GM19397 (cell line): ENCODE measurements at regions not wholly inside any gene's neighbourhood (a gene's known extent, or its start where the extent isn't known, plus 50 kb on each side); places are given as distances from the start of the nearest gene placed in this dataset.
"Not testable (repeated sequence)": the region's sequence is repeated elsewhere in the genome, so short reads cannot be mapped to it uniquely, and the experiment has no call there.

ENCODE experiments used
- ATAC-seq: cut with Tn5 transposase; IDR thresholded peaks from one replicate; pipeline ENCODE4 v1.9.1; 2021; ENCODE audit warnings: mild to moderate bottlenecking, moderate library complexity; ENCODE audit not compliant: unreplicated experiment

DNA sequence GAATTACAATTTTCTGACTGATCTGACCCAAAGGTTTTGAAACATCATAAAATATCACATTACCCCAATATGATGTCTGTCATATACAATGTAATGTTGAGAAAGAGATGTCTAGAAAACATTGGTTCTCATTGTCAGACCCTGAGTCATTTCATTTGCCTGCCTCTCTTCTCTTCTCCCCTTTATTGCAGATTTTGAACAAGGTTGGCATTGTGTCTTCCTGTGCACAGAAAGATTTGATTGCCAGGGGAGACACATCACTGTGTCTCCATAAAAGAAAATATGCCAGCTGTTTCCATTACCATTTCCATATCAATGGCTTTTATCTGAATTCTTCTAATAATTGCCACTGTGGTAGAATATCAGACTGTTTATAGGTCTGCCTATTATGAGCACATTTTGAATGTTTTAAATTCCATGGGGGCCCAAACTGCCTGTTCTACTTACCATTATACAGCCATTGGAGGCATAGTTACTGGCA is 65.6 kb downstream of the IFI44 start:
- no peak for ATAC-seq

DNA sequence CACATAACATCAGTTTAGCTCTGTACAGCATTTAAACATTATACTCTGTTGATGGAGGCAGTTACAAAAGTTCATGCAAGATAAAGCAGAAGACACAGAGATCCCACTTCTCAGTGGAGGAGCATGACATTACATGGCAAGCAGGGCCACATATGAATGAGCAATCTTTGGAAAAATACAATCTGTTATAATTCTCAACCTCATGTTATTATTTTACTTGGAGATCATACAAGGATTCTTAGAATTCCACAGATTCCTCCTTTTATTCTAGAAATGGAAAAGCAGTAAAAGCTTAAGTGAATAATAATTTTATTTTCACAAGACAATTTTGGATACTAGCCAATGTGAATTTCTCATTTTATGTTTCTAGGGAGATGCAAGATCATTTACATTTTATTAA is 66.6 kb downstream of the IFI44 start:
- no peak for ATAC-seq

DNA sequence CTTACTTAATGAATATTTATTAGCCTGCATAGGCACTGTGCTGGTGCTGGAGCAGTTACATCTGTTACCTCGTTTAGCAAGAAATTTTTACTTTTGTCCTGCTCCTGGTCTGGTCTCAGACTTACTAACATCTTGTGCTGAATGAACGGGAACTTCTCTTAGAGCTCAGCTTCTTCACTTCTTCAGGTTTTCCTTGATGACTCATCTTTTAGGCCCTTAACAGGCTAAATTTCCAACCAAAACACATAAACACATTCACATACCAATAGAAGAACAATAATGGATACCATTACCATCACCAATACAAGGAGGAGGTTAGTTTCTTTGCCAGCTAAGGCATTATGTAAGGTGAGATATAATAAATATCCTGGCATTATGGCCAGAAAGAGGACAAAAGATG is 68.9 kb downstream of the IFI44 start:
- ATAC-seq, result no peak

DNA sequence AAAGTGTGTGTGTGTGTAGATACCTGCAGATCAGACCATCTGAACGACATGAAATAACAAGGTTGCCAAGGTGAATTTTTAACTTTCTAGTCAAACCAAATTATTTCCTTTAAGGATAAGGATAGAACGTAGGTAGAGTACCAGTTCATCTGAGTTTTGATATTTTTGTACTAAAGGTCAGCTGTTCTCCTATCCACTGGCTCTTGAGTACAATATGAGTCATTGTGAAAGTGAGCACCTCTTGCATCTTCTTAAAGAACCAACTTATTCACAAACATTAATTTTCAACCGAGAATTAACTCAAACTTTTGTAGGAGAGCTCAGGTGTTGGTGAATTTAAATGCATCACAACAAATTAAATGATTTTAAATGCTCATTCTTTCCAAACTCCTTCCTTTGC is 71.5 kb downstream of the IFI44 start:
- no peak for ATAC-seq

DNA sequence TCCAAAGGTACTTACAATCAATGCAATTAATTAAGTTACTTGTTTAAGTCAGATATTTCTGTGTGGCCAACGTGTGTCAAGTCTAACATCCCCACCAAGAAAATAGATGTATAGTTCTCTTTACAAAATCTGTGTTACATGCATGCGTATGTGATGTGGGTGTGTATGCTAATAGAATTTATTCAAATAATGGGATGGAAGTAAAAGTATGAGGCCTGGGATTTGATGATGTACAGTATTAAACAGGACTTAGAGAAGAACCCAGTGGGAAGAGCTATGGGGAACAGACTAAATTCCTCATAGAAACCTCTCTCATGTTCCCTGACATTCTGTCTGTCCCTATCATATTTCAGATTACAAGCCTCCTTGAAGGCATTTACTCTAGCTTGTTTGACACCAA is 72.5 kb downstream of the IFI44 start:
- ATAC-seq, result no peak

DNA sequence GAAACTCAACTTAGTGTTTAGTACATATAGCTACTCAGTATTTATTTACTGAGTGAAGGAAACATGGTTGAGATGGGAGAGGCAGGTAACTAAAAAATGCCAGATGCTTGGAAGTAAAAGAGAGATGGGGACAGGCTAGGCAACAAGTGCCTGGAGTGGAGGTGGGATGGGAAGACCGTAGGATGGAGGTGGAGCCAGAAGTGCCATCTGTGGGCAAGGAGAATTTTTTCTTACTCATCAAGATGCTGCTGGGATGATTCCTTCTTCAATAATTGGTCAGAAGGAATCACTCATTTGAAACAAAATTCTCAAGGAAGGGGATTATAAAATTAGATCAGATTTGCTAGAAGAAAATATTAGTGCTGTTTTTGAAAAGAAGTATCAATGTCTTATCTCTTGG is 72.9 kb downstream of the IFI44 start:
- ATAC-seq, result no peak

DNA sequence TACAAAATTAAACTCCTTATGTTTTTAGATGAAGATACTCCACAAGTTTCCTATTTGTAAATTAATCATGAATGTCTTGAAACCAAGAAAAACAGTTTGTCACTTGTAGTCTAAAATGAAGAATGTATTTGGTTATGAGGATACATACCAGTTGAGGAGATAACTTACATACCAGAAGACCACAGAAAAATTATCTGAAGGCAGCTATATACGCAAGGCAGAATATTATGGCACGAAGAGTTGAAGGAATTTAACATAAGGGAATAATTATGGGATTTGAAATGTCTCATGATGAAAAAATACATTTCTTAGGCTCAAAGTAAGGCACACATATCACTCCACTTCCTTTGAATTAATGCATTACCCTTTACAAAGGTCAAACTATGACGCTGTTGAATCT is 73.3 kb downstream of the IFI44 start:
- no peak for ATAC-seq

DNA sequence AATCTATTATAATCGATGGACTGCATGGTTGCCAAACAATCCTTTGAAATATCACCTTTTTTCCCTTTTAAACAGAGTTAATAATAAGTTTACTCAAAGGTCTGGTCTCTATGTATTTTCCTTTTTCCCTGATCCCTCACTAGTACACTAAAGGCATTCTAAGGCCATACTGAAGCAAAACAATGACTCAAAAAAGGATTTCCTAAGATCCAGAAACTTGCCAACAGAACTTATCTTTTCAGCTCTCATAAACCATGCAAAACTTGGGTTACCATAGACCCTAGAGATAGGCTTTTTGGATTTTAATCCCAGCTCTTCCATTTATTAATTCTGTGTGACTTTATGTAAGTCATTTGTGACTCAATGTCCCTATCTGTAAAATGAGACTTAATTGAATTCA is 77.1 kb downstream of the IFI44 start:
- no peak for ATAC-seq

DNA sequence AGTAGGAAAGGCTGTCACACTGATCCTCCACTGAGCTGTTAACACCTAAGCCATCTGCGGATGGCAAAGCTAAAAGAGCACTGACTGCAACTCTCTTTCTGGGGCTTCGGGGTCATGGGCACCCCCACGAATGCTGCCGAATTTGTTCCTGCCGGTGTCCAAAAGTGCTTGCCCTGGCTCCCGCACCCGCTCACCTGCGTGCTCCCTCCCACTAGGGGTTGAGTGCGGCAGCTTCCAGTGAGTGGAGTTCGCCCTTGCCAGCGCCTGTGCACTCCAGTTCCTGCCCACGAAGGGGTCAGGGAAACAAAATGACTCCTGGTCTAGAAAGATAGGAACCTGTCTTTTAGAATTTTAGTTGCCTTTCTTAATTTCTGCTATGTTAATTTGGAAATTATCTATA is 78.7 kb downstream of the IFI44 start:
- ATAC-seq, result no peak

DNA sequence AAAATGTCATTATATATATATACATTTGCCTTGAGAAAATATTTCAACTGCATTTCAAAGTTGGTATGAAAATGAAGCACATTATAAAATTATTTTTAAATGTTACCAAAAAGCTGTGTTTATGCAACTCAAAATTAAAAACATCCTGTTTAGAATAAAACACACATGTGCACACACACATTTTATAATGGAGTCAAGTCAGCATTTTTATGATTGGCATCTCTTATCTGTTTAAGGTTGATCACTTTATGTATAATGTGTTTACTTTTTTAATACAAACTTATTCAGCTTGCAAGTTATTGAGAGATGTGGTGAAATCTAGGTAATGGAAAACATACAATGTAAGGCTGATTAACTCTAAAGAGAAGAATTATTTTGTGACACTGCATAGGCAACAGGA is 80.4 kb downstream of the IFI44 start:
- ATAC-seq, result no peak

DNA sequence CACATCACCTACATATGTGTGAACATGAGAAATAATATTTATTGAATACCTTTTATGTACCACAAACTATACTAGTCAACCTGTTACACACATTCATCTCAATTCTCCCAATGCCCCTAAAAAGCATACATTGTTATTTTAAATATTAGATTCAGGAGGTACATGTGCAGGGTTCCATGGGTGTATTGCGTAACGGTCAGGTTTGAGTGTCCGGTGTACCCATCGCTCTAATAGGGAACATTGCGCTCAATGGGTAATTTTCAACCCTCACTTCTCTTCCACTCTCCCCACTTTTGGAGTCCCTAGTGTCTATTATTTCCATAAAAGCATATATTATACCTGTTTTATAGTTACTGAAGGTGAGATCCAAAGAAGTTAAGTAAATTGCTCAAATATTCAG is 82.0 kb downstream of the IFI44 start:
- no peak for ATAC-seq

DNA sequence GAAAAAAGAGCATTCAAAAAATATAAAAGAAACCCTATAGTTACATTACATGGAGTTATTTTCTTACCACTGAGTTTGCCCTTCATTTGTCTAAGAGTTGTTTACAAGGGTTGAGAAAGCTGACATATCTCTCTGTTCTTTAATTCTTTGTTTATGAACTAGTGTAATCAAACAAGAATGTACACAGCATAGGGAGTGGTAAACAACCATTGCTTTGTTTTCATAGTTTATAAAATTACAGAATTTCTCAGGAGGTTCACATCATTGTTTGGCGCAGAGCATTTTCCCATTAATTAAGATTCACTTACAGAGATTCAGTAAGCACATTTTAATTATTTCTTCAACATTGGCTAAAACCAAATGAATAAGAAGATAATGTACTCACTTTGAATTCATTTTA is 87.6 kb downstream of the IFI44 start:
- no peak for ATAC-seq

DNA sequence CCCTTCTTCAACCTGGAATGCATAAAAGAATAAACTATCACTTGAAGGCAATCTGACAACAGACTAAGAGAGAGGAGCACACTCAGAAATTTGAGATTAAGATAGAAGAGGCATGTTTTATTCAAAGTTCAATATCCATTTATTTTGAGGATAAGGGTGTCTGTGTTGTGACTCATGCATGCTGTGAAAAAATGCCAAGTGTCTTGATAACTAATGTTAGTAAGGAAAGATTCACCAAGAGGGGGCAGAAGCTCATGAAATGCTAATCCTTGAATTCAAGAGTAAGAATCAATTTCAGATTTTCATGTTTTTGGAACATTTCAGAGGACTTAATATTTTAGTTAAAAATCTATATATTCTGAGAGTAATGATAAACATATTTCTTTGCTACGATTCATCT is 94.0 kb downstream of the IFI44 start:
- ATAC-seq, result no peak

DNA sequence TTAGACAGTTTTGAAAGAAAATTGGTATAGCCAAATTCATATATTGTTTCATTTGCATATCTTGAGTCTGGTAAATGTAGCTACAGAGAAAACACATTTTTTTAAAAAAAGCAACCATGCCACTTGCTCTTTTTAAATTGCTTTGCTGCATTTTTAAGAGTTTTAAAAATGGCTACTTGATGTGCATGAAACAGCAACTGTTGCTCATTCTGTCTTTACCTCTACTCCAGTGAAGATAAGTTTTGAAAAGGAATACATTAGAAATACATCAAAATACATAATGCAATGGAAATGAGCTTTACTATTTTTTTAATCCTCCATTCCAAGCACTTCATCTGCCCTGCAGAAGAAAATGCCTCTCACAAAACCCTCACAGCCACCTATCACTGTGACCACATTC is 95.5 kb downstream of the IFI44 start:
- no peak for ATAC-seq

DNA sequence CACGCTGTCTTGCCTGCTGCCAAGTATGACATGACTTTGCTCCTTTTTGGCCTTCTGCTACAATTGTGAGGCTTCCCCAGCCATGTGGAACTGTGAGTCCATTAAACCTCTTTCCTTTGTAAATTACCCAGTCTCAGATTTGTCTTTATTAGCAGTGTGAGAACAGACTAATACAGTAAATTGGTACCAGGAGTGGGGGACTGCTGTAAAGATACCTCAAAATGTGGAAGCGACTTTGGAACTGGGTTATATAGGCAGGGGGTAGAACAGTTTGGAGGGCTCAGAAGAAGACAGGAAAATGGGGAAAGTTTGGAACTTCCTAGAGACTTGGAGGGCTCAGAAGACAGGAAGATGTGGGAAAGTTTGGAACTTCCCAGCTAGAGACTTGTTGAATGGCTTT is 104.0 kb downstream of the IFI44 start:
- ATAC-seq, result not testable (repeated sequence)

DNA sequence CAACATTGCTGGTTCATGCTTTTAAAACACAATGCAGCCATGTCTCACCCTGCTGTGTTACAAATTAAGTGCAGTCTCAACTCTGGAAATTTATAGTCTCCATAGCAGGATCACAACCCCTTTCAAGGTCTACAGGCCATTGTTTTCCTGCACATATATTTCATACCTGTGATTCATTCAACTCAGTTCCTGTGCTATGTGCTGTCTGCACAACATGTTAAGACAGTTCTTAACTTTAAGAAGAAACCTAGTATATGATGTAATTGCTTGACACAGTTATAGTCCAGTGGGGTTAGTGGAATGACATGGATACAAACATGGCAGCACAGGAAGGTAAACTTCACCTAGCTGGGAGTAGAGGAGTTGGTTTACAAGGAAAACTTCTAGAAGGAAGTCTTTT is 106.4 kb downstream of the IFI44 start:
- ATAC-seq, result no peak

DNA sequence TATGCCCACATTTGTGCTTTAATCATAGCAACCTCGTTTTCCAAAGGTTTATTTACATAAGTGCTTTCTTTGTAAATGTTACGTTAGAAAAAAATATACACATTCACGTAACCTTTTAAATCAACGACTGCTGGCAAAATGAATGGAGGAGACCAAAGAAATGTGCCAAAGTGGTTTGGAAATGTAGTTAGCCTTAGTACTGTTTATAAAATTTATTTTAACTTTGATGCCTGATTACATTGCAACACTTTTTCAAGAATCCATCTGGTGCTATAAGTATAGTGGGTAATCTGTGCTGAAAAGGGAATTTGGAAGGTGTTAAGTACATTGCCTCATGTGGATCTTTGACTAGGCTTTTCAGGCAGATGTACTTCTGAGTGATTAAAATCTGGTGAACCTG is 108.9 kb downstream of the IFI44 start:
- no peak for ATAC-seq

DNA sequence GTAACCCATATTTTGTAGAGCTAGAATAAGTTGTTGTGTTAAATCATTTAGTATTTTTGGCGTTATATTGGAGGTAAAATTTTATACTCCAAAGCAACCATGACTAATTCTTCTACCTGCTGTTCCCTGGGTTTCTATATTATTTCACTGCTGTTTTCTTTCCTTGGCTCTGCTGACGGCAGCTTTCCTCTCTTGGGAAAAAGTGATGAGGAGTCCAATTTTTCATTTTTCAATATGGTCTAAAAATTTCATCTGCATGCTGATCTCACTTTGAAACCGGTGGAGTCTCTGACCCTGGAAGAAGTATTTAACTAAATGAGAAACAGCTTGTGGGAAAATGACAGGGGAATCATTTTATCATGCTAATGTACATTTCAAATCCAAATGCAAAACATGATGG is 110.2 kb downstream of the IFI44 start:
- no peak for ATAC-seq

DNA sequence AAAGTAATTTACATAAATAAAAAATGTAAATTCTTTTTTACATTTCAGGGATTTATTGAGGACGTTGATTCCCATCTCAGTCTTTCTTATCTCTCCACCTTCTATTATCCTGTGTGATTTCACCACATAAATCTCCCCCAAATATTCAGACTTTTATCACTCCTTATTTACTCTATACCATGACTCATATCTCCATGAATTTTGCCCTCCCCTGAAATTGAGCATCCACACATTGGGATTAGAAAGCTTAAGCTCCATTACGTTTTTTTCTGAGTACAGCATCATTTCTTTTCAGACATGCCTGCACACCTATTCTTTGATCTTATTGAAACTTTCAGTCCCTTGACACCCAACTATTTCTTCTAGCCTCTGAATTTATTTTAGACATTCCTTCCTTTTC is 111.2 kb downstream of the IFI44 start:
- ATAC-seq, result no peak

DNA sequence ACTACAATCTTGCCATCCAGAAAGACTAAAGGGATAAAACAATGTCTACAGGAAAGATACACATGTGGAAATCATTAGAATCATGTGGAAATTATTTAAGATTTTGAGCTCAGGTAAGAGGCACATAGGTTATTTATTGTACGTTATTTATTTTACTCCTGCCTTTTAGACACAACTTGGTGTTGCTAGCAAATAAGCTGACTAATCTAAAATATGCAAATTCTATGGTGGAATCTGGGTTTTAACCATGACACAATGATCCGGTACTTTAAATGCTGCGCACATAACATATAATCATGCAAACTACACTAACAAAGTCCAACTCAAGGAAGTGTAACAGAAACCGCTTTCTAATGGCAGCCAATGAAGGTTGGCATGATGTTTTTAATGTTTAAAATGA is 112.5 kb downstream of the IFI44 start:
- no peak for ATAC-seq

DNA sequence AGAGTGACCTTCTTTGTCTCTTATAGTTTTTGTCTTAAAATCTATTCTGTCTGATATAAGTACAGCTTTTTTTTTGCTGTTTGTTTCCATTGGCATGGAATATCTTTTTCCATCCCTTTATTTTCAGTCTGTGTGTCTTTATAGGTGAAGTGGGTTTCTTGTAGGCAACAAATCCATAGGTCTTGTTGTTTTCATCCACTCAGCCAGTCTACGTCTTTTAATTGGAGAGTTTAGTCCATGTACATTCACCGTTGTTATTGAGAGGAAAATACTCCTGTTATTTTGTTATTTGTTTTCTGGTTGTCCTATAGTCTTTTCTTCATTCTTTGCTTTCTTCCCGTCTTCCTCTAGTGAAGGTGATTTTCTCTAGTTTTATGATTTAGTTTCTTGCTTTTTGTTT is 115.9 kb downstream of the IFI44 start:
- no peak for ATAC-seq

DNA sequence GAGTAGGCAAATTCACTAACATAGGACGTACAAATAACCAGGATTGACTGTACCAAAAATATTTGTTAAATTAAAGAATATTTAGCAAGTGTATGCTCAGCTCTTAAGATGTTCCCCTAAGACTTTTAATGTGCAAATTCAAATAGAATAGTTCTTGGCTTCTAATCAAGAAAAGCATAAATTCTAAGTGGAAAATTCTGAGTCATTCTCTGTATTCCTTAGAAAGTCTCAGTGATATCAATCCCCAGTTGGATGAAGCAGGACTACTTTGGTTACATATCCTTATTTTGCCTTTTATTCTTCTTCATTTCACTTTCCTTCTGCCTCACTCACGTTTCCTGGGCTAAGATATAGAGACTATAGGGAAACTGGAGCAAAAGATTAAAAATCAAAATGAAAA is 130.2 kb downstream of the IFI44 start:
- no peak for ATAC-seq

DNA sequence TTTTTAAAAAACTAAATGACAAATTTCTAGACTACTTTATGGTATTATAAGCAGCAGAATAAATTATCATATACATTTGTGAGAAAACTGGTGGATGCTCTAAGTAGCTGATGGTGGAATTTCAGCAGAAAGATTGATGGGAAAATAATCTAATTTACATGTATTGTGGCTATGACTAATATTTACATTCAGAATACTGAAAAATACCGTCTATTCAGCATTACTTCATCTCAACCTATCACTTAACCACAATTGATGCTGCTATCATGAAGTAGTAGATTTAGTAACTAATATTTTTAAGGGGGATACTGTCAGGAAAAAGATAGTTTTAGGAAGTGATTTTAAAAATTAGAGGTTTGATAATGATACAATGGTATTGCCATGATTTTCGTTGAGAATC is 137.9 kb downstream of the IFI44 start:
- no peak for ATAC-seq

DNA sequence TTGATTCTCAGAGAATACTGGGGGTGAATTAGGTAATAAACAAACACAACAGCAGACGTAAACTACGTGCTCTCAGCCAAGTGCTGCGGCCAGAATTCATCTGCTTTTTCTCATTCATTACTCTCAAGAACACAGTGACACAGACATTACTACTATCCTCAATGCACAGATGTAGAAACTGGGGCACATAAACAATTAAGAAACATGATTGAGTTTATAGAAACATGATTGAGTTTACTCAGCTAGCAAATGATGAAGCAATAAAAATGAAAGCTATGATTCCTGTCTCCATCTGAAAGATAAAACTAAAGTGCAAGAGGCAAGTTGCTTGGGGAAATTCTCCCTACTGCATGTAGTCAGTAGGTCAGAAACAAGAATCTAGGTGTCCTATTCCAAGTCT is 140.5 kb downstream of the IFI44 start:
- ATAC-seq, result no peak
